ENCODE measurements at regions not wholly inside any gene's neighbourhood (a gene's known extent, or its start where the extent isn't known, plus 50 kb on each side); places are given as distances from the start of the nearest gene placed in this dataset.

GRCh38 chr10:64515970-64516699, 994.9 kb downstream of the REEP3 start:
- TF ChIP-seq CTCF (IDR thresholded peaks at IDR 0.05) (no peak), EP300 (IDR thresholded peaks at IDR 0.05) (no peak)
